DMS153 (cell line): ENCODE measurements at regions not wholly inside any gene's neighbourhood (a gene's known extent, or its start where the extent isn't known, plus 50 kb on each side); places are given as distances from the start of the nearest gene placed in this dataset.
"Not testable (repeated sequence)": the region's sequence is repeated elsewhere in the genome, so short reads cannot be mapped to it uniquely, and the experiment has no call there.

ENCODE experiments used
- DNase-seq: peaks from one replicate; lab custom pipeline; 2025; lab: John Stamatoyannopoulos, UW

- no peak for DNase-seq
These were observed 384.2 kb downstream of the DTWD2 start for GRCh38 chr5:118604106-118604505.

DNA sequence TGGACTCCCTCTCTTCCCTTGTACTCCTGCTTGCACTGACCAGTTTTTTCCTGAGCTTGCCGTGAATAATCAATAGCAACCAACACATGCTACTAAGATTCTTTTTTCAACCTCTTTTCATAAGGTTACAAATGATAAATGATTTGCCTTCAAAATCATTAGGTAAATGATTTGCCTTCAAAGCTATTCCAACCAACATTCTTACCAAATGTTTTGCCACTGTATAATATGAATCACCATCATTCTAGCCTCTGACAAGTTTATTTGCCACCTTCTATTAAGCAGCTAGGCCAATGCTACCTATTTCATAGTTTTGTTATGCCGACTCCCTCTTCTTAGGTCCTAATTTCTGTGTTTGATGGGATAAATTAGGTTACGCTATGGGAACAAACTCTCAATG, 385.1 kb downstream of the DTWD2 start:
- no peak for DNase-seq

GRCh38 chr5:118598311-118598710, 390.0 kb downstream of the DTWD2 start:
- DNase-seq: no peak

DNA sequence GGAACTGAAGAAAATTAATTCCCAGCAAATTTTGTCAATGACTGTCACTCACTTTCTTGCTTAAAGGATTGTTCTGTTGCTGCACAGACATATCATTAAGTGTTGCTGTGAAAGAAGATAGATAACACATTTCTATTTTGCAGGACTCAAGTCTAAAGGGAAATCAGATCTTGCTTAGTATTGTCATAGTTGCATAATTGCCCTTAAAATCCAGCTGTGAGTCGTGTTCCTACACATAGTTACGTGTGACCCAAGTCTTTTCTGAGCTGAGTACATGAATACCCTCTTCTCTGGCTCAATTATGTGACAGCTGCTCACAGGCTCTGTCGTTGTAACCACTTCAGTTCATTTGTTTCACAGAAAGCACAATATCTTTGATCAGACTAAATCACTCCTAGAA, 390.8 kb downstream of the DTWD2 start:
- DNase-seq: no peak

- no peak for DNase-seq
These were observed 392.1 kb downstream of the DTWD2 start for GRCh38 chr5:118596255-118596654.

DNA sequence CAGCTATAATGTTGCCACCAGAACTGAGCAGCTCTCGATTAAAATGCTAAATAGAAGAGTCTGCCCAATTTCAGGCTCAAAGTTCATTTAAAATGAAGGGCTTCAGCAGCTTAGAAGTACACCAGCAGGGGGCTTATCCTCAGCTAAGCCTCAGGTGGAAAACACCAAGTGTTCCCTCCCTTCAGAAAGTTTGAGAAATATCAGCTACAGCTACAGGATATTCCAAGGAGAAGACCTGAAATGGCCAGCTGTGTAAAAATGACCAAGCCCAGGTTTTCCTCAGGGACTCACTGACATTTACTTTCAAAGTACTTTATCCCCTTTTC, 395.4 kb downstream of the DTWD2 start:
- DNase-seq: no peak

- DNase-seq: no peak
These were observed 395.9 kb downstream of the DTWD2 start for GRCh38 chr5:118592229-118593002.

DNA sequence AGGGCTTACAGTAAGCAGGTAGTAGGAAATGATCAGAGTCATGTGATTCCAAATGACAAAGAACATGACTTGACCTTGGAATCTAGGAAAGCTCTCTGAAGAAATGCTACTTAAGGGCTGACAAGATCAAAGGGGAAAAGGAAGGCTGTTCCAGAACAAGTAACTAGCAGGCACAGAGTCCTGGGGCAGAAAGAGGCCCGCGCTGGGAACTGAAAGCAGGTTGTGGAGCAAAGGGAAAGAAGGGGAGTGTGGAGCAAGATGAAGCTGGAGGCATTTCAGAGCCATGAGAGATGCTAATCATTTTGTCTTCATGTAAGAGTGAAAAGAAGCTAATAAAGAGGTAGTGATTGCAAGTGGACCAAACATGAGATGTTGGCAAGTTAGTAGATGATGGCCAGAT, 397.5 kb downstream of the DTWD2 start:
- DNase-seq: no peak

- no peak for DNase-seq
These were observed 407.4 kb downstream of the DTWD2 start for GRCh38 chr5:118580949-118581348.

- DNase-seq: no peak
These were observed 410.3 kb downstream of the DTWD2 start for GRCh38 chr5:118578093-118578492.

DNA sequence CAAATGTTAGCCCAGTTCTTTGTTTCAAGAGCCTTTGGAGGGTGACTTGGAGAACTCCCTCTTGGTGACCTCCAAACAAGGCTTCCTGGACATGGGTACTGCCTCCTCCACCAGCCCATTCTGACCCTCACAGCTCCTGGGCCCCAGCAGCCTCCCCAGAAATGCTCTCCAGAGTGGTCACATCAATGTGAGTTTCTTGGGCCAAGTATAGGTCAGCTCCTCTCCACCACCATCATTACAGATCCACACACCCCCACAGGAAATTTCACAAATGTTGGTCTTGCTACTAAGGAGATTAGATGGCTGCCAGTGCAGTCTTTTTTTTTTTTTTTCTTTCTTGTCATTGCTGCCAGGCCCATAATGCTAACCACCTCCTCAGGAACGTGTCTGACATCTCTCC, 410.7 kb downstream of the DTWD2 start:
- DNase-seq: no peak

DNA sequence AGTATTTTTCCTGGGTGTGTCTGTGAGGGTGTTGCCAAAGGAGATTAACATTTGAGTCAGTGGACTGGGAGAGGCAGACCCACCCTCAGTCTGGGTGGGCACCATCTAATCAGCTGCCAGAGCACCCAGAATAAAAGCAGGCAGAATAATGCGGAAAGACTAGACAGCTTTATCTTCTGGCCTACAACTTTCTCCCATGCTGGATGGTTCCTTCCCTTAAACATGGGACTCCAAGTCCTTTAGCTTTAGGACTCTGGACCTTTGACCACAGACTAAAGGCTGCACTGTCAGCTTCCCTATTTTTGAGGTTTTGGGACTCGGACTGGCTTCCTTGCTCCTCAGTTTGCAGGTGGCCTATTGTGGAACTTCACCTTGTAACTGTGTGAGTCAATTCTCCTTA, 418.1 kb downstream of the DTWD2 start:
- DNase-seq: not testable (repeated sequence)

GRCh38 chr5:118569596-118569995, 418.8 kb downstream of the DTWD2 start:
- DNase-seq: not testable (repeated sequence)

DNA sequence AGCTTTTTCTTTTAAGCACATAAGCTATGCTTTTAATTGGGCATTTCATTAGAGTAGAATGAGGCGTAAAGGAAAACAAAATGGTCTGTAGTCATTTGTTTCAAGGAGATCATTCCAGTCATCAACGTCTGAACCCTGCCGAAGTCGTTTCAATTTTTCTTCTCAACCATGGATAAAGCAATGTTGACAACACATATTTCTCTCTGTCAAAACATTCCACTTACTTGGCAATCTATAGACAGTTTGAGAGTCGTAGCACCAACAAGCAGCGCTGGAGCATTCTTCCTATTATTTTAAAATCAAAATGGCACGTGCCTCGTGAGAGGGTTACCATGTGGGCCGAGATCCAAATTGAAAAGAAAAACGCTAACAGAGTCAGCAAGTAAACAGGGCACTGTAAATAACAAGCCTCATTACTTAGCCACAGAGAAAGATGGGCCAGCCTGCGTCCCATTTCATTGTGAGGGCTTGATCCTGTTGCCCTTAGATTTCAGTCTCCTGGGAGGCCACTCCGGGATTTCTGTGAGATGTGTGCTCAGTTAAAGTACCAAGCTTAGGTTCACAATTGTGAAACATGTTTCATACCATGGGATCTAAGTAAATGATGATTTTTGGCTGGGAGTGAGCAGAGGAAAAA, 422.9 kb downstream of the DTWD2 start:
- DNase-seq: no peak

DNA sequence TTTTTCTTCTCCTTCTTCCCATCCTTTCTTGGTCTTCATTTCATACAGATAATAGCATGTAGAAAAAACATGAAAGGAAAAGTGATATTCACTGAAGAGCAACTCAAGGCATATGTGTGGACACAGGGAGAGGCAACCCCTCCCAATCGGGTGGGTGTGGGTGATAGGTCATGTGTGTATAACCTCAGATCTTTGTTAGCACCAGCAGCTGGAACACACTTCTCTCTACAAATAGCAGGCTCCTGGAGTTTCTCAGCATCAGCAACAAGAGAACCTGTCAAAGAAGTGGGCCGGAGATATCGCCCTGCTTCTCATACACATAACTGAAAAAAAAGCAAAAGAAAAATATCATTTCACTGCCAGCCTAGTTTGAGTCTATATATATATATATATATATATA, 426.4 kb downstream of the DTWD2 start:
- no peak for DNase-seq

GRCh38 chr5:118561235-118561634, 427.1 kb downstream of the DTWD2 start:
- DNase-seq: no peak

GRCh38 chr5:118558871-118559270, 429.5 kb downstream of the DTWD2 start:
- DNase-seq: no peak

- DNase-seq: peak; percentile 3
These were observed 431.1 kb downstream of the DTWD2 start for GRCh38 chr5:118557251-118557661.

GRCh38 chr5:118556792-118557191, 431.6 kb downstream of the DTWD2 start:
- no peak for DNase-seq

DNA sequence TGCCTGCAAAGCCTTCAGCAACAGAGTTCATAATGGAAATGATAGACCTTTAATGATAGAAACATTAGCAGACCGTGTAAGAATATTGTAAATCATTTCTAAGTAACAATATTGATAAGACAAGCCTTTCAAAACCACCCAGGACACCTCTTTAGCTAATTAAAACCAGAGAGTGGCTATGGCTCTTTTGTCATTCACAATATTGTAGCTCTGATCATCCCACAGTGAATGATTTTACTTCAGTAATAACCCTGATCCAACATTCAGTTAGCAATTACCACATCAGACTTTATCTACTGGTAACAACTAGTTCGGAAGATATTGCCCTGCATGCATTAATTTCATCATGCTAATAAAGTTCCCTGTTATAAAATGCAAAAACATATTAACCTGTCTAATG, 432.6 kb downstream of the DTWD2 start:
- no peak for DNase-seq

- DNase-seq: no peak
These were observed 433.4 kb downstream of the DTWD2 start for GRCh38 chr5:118554981-118555380.

GRCh38 chr5:118554241-118554640, 434.1 kb downstream of the DTWD2 start:
- DNase-seq: no peak

- no peak for DNase-seq
These were observed 434.7 kb downstream of the DTWD2 start for GRCh38 chr5:118553662-118554061.
